ENCODE measurements at regions not wholly inside any gene's neighbourhood (a gene's known extent, or its start where the extent isn't known, plus 50 kb on each side); places are given as distances from the start of the nearest gene placed in this dataset.
"Not testable (repeated sequence)": the region's sequence is repeated elsewhere in the genome, so short reads cannot be mapped to it uniquely, and the experiment has no call there.

DNA sequence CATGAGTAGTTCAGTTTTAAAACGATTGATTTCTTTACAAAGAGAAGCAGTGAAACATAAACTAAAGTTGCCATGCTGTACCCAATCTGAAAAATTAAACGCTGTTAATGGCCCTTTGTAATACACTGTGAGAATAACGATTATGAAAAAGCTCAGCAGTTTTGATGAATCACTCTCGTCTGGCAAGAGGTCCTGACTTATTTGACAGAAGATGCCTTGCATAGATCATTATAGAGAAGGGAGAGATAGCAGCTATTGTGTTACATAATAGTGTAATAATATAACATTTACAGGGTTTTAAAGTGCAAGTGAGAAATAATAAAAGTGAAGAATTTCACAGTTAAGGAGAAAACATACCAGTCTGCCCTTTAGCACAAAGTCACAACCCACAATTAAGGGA is 361.5 kb upstream of the CDH10 start:
- ATAC-seq = no peak
- H3K4me3 Mint-ChIP-seq = no peak overlapping the region

GRCh38 chr5:25005431-25005830 is 360.7 kb upstream of the CDH10 start:
- ATAC-seq (no peak), DNase-seq (no peak)
- Mint-ChIP-seq H3K4me1 (ENCODE audit: low read depth) (no peaks in the 10 kb centered on the region), H3K36me3 (ENCODE audit: insufficient read depth) (no peaks in the 10 kb centered on the region), H3K9me3 (peaks cover 17% of the 10 kb centered on the region), H3K27me3 (ENCODE audit: low read depth) (no peaks in the 10 kb centered on the region), H3K4me3 (no peak overlapping the region)

More for the DNA sequence above, 361.5 kb upstream of the CDH10 start:
- H3K4me1 Mint-ChIP-seq (ENCODE audit: low read depth) = no peaks in the 10 kb centered on the region
- DNase-seq = no peak
- H3K36me3 Mint-ChIP-seq (ENCODE audit: insufficient read depth) = no peaks in the 10 kb centered on the region
- H3K27me3 Mint-ChIP-seq (ENCODE audit: low read depth) = no peaks in the 10 kb centered on the region
- peaks cover 17% of the 10 kb centered on the region for H3K9me3 Mint-ChIP-seq

GRCh38 chr5:25002371-25002770 is 357.6 kb upstream of the CDH10 start:
- peaks cover 23% of the 10 kb centered on the region for H3K9me3 Mint-ChIP-seq
- DNase-seq (no peak), ATAC-seq (no peak)
- no peaks in the 10 kb centered on the region for H3K36me3 Mint-ChIP-seq (ENCODE audit: insufficient read depth)
- H3K4me3 Mint-ChIP-seq = no peak overlapping the region
- no peaks in the 10 kb centered on the region for H3K27me3 Mint-ChIP-seq (ENCODE audit: low read depth)
- no peaks in the 10 kb centered on the region for H3K4me1 Mint-ChIP-seq (ENCODE audit: low read depth)

DNA sequence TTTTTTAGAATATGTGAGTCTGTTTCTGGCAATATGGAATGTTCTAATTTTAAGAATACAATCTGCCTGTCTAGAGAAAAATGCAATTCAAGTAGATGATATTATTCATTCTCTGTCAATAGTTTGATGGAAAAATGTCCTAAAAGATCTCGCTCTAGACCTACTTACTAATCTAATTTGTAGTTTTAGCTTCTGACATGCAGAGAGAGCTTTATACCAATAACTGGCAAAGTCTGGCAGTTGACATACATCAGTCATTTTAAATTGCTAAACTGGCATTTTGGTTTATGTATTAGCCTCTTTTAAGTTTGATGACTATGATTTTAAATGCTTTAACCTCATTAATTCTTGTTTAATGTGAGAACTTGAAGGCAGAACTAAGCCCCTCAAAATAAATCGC is 355.0 kb upstream of the CDH10 start:
- no peaks in the 10 kb centered on the region for H3K27me3 Mint-ChIP-seq (ENCODE audit: low read depth)
- no peak for ATAC-seq
- H3K4me1 Mint-ChIP-seq (ENCODE audit: low read depth) = no peaks in the 10 kb centered on the region
- H3K4me3 Mint-ChIP-seq = no peak overlapping the region
- H3K36me3 Mint-ChIP-seq (ENCODE audit: insufficient read depth) = no peaks in the 10 kb centered on the region
- DNase-seq = no peak
- peaks cover 37% of the 10 kb centered on the region for H3K9me3 Mint-ChIP-seq

GRCh38 chr5:24998641-24999040 is 353.9 kb upstream of the CDH10 start:
- no peaks in the 10 kb centered on the region for H3K4me1 Mint-ChIP-seq (ENCODE audit: low read depth)
- no peak for DNase-seq
- no peaks in the 10 kb centered on the region for H3K36me3 Mint-ChIP-seq (ENCODE audit: insufficient read depth)

GRCh38 chr5:24986326-24986725 is 341.5 kb upstream of the CDH10 start:
- DNase-seq (no peak), ATAC-seq (no peak)
- no peaks in the 10 kb centered on the region for H3K4me1 Mint-ChIP-seq (ENCODE audit: low read depth)
- no peaks in the 10 kb centered on the region for H3K27me3 Mint-ChIP-seq (ENCODE audit: low read depth)
- H3K4me3 Mint-ChIP-seq = no peak overlapping the region
- peaks cover 17% of the 10 kb centered on the region for H3K9me3 Mint-ChIP-seq
- H3K36me3 Mint-ChIP-seq (ENCODE audit: insufficient read depth) = no peaks in the 10 kb centered on the region

More at GRCh38 chr5:24998641-24999040, 353.9 kb upstream of the CDH10 start:
- Mint-ChIP-seq H3K9me3 (peaks cover 45% of the 10 kb centered on the region), H3K4me3 (no peak overlapping the region), H3K27me3 (ENCODE audit: low read depth) (no peaks in the 10 kb centered on the region)
- ATAC-seq = no peak

- H3K9me3 Mint-ChIP-seq = peaks cover 19% of the 10 kb centered on the region
- ATAC-seq; H3K4me3 Mint-ChIP-seq; H3K27me3 Mint-ChIP-seq (ENCODE audit: low read depth); DNase-seq; H3K36me3 Mint-ChIP-seq (ENCODE audit: insufficient read depth); H3K4me1 Mint-ChIP-seq (ENCODE audit: low read depth): not testable (repeated sequence)
Measured at GRCh38 chr5:24978552-24978951, 333.8 kb upstream of the CDH10 start.

- Mint-ChIP-seq H3K27me3 (ENCODE audit: low read depth) (no peaks in the 10 kb centered on the region), H3K4me1 (ENCODE audit: low read depth) (no peaks in the 10 kb centered on the region), H3K4me3 (no peak overlapping the region), H3K9me3 (peaks cover 3% of the 10 kb centered on the region), H3K36me3 (ENCODE audit: insufficient read depth) (no peaks in the 10 kb centered on the region)
- no peak for DNase-seq
- no peak for ATAC-seq
Measured at GRCh38 chr5:24963611-24964010, 318.8 kb upstream of the CDH10 start.

DNA sequence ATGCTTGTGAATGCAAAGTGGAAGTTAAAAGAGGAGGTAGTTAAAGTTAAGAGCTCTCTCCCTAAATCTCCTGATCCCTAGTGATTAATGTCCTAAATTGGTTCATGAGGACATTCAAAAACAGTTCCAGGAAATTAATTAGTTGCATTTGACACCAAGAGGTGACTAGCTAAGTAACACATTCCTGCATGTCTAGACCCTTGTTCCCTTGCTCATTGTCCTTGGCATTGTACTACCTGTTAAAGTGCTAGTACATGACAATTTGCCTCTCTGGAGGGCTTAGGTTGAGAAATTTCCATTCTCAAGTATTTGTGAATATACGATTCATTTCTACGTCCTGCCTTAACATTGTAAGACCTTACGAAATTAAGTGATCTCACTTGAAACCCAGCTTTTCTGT is 278.6 kb upstream of the CDH10 start:
- Mint-ChIP-seq H3K4me3 (no peak overlapping the region), H3K27me3 (ENCODE audit: low read depth) (no peaks in the 10 kb centered on the region), H3K4me1 (ENCODE audit: low read depth) (no peaks in the 10 kb centered on the region), H3K36me3 (ENCODE audit: insufficient read depth) (no peaks in the 10 kb centered on the region), H3K9me3 (peaks cover 31% of the 10 kb centered on the region)
- DNase-seq (no peak), ATAC-seq (no peak)

DNA sequence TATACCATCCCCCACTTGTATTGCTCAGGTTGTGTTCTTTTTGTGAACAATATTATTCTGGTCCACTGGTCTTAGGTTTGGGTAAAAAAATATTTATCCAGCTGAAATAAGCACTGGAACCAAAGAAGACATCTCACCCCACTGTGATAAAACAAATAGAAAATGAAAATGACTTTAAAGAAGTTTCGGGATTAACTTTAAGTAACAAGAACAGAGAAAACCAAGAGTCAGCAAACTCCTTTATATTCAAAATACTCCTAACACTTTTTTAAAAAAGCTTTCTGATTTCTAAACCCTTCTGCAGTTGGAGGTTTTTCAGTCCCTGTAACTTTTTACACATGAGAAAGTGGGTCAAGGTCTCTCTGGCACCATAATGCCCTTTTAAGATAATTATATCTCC is 273.9 kb upstream of the CDH10 start:
- no peak overlapping the region for H3K4me3 Mint-ChIP-seq
- peaks cover 31% of the 10 kb centered on the region for H3K9me3 Mint-ChIP-seq
- no peaks in the 10 kb centered on the region for H3K36me3 Mint-ChIP-seq (ENCODE audit: insufficient read depth)
- no peaks in the 10 kb centered on the region for H3K27me3 Mint-ChIP-seq (ENCODE audit: low read depth)
- H3K4me1 Mint-ChIP-seq (ENCODE audit: low read depth) = no peaks in the 10 kb centered on the region
- no peak for ATAC-seq
- no peak for DNase-seq

GRCh38 chr5:24916863-24917262 is 272.1 kb upstream of the CDH10 start:
- Mint-ChIP-seq H3K36me3 (ENCODE audit: insufficient read depth) (no peaks in the 10 kb centered on the region), H3K9me3 (peaks cover 25% of the 10 kb centered on the region), H3K4me1 (ENCODE audit: low read depth) (no peaks in the 10 kb centered on the region), H3K4me3 (no peak overlapping the region), H3K27me3 (ENCODE audit: low read depth) (no peaks in the 10 kb centered on the region)
- ATAC-seq = no peak
- no peak for DNase-seq

GRCh38 chr5:24909210-24909609 is 264.4 kb upstream of the CDH10 start:
- H3K4me3 Mint-ChIP-seq = no peak overlapping the region

DNA sequence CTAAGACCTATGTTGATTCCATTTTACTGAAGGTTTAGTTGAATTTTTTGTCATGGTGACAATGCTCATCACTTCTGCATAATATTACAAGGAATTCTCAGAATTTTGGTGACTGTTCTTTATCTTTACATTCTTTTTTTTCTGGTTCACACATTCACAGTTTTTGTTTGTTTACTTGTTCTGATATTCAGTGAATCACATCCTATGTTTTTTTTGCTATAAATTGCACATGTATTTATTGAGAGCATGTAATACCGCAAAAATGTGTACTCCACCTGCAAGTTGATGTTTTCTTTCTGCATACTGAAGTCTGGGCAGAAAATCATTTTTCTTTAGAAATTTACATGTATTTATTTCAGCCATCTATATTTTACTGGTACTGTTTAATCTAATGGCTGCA is 261.9 kb upstream of the CDH10 start:
- ATAC-seq = no peak
- no peak overlapping the region for H3K4me3 Mint-ChIP-seq

More at GRCh38 chr5:24909210-24909609, 264.4 kb upstream of the CDH10 start:
- Mint-ChIP-seq H3K4me1 (ENCODE audit: low read depth) (no peaks in the 10 kb centered on the region), H3K36me3 (ENCODE audit: insufficient read depth) (no peaks in the 10 kb centered on the region), H3K27me3 (ENCODE audit: low read depth) (no peaks in the 10 kb centered on the region), H3K9me3 (peaks cover 14% of the 10 kb centered on the region)
- no peak for DNase-seq
- no peak for ATAC-seq

DNA sequence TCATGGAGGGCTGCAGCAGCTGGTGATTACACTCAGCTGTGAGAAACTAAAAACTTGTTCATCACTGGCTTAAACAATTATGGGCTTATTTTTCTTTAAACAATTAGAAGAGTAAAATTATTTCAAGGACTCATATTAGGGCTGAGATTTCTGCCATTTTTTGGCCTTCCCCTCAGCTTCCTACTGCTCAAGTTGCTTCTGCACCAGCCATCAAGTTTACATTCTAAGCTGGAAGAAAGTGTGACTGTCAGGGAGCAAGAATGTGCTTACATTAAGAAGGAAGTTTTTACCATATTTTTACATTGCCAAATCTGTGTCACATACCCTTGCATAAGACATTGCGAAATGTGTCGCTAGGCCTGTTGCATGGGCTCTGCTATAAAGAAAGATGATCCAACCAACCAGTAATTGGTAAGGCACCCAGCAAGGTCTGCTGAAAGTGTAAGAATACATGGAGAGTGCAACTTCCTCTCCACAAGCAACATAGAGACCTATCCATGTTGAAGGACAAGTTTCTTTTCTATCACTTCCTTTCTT is 260.3 kb upstream of the CDH10 start:
- Mint-ChIP-seq H3K27me3 (ENCODE audit: low read depth) (no peaks in the 10 kb centered on the region), H3K36me3 (ENCODE audit: insufficient read depth) (no peaks in the 10 kb centered on the region), H3K4me1 (ENCODE audit: low read depth) (no peaks in the 10 kb centered on the region), H3K4me3 (no peak overlapping the region), H3K9me3 (peaks cover 14% of the 10 kb centered on the region)
- ATAC-seq (no peak), DNase-seq (no peak)

More for the DNA sequence above, 261.9 kb upstream of the CDH10 start:
- H3K9me3 Mint-ChIP-seq = peaks cover 14% of the 10 kb centered on the region
- H3K4me1 Mint-ChIP-seq (ENCODE audit: low read depth) = no peaks in the 10 kb centered on the region
- H3K27me3 Mint-ChIP-seq (ENCODE audit: low read depth) = no peaks in the 10 kb centered on the region
- H3K36me3 Mint-ChIP-seq (ENCODE audit: insufficient read depth) = no peaks in the 10 kb centered on the region
- no peak for DNase-seq

GRCh38 chr5:24899180-24899579 is 254.4 kb upstream of the CDH10 start:
- H3K4me3 Mint-ChIP-seq = no peak overlapping the region
- no peaks in the 10 kb centered on the region for H3K36me3 Mint-ChIP-seq (ENCODE audit: insufficient read depth)
- no peaks in the 10 kb centered on the region for H3K27me3 Mint-ChIP-seq (ENCODE audit: low read depth)
- no peaks in the 10 kb centered on the region for H3K4me1 Mint-ChIP-seq (ENCODE audit: low read depth)
- peaks cover 14% of the 10 kb centered on the region for H3K9me3 Mint-ChIP-seq
- ATAC-seq (no peak), DNase-seq (no peak)

GRCh38 chr5:24864244-24864643 is 219.5 kb upstream of the CDH10 start:
- DNase-seq = no peak
- Mint-ChIP-seq H3K4me3 (no peak overlapping the region), H3K27me3 (ENCODE audit: low read depth) (no peaks in the 10 kb centered on the region), H3K4me1 (ENCODE audit: low read depth) (no peaks in the 10 kb centered on the region), H3K9me3 (peaks cover 19% of the 10 kb centered on the region), H3K36me3 (ENCODE audit: insufficient read depth) (no peaks in the 10 kb centered on the region)
- no peak for ATAC-seq
